CD8-positive, alpha-beta memory T cell (primary cell): ENCODE measurements at regions not wholly inside any gene's neighbourhood (a gene's known extent, or its start where the extent isn't known, plus 50 kb on each side); places are given as distances from the start of the nearest gene placed in this dataset.

Experiments
- CTCF ChIA-PET: fragments of 350-600 bp; sonication (Branson Sonifier 250); formaldehyde crosslinking; loops from one replicate; lab custom pipeline; 2021; ENCODE audit warnings: antibody characterized with exemption; lab: Charles Lee
- POLR2A ChIA-PET: fragments of 350-600 bp; sonication (Branson Sonifier 250); formaldehyde crosslinking; loops from one replicate; lab custom pipeline; 2021; ENCODE audit warnings: antibody characterized with exemption; lab: Charles Lee
- DNase-seq, 5 donors: peaks; one replicate each; pipeline versions ENCODE4 v3.0.0 to v3.0.0-alpha.2; 2020 to 2022; ENCODE audit warnings: mixed read lengths in 1 of 5
- H3K27ac ChIP-seq: one replicate; pipeline ENCODE4 v1.7.0; 2013; ENCODE audit warnings: low read depth, mild to moderate bottlenecking, low read length, moderate library complexity
- H3K27me3 ChIP-seq: 2 replicates; pipeline ENCODE4 v1.7.0; 2013; ENCODE audit warnings: low read length, mild to moderate bottlenecking; ENCODE audit not compliant: insufficient read depth, poor library complexity, severe bottlenecking
- H3K36me3 ChIP-seq: 2 replicates; pipeline ENCODE4 v1.7.0; 2013; ENCODE audit warnings: mild to moderate bottlenecking, low read length, moderate library complexity; ENCODE audit not compliant: insufficient read depth
- H3K4me1 ChIP-seq: 2 replicates; pipeline ENCODE4 v1.7.0; 2013; ENCODE audit warnings: mild to moderate bottlenecking, low read length, moderate library complexity; ENCODE audit not compliant: insufficient read depth
- H3K4me3 ChIP-seq: 2 replicates; pipeline ENCODE4 v1.7.0; 2013; ENCODE audit warnings: mild to moderate bottlenecking, low read length
- H3K9me3 ChIP-seq: 2 replicates; pipeline ENCODE4 v1.7.0; 2013; ENCODE audit warnings: mild to moderate bottlenecking, low read length
- H3K27ac Mint-ChIP-seq, 8 donors: one replicate each; pipeline ENCODE4 v1.8.0; 2020 to 2021; ENCODE audit warnings: mixed read lengths in 8 of 8, mild to moderate bottlenecking in 6 of 8, inconsistent platforms in 3 of 8, moderate library complexity in 3 of 8
- H3K27me3 Mint-ChIP-seq, 2 donors: one replicate each; pipeline ENCODE4 v1.8.0; 2020 to 2021; ENCODE audit warnings: mixed read lengths in 2 of 2, mild to moderate bottlenecking in 1 of 2, moderate library complexity in 1 of 2
- H3K36me3 Mint-ChIP-seq, 3 donors: one replicate each; pipeline ENCODE4 v1.8.0; 2020 to 2021; ENCODE audit warnings: mixed read lengths in 3 of 3, inconsistent platforms in 1 of 3, mild to moderate bottlenecking in 1 of 3
- H3K4me1 Mint-ChIP-seq, 3 donors: one replicate each; pipeline ENCODE4 v1.8.0; 2020 to 2021; ENCODE audit warnings: mixed read lengths in 3 of 3, inconsistent platforms in 1 of 3, mild to moderate bottlenecking in 1 of 3
- H3K4me3 Mint-ChIP-seq, 7 donors: one replicate each; pipeline ENCODE4 v1.8.0; 2020 to 2021; ENCODE audit warnings: mixed read lengths in 7 of 7, mild to moderate bottlenecking in 6 of 7, moderate library complexity in 4 of 7, inconsistent platforms in 2 of 7
- H3K9me3 Mint-ChIP-seq, 5 donors: one replicate each; pipeline ENCODE4 v1.8.0; 2020 to 2022; ENCODE audit warnings: mixed read lengths in 5 of 5, mild to moderate bottlenecking in 3 of 5, moderate library complexity in 2 of 5, inconsistent platforms in 1 of 5

GRCh38 chr6:168386973-168387372 lies 54.0 kb upstream of the SMOC2 start:
- peaks cover 0 to 6% of the 10 kb centered on the region in 2 donors for H3K27me3 Mint-ChIP-seq
- no peak overlapping the region for H3K27ac Mint-ChIP-seq
- POLR2A ChIA-PET, result no interaction called here
- no peak overlapping the region for H3K4me3 Mint-ChIP-seq
- no peak for DNase-seq
- no peak overlapping the region for H3K4me3 ChIP-seq
- H3K36me3 ChIP-seq, result no peaks in the 10 kb centered on the region
- CTCF ChIA-PET, result no interaction called here
- H3K9me3 ChIP-seq, result no peaks in the 10 kb centered on the region
- H3K27me3 ChIP-seq, result no peaks in the 10 kb centered on the region
- no peaks in the 10 kb centered on the region for H3K9me3 Mint-ChIP-seq
- no peaks in the 10 kb centered on the region for H3K36me3 Mint-ChIP-seq
- H3K4me1 Mint-ChIP-seq, result no peaks in the 10 kb centered on the region
- no peak overlapping the region for H3K27ac ChIP-seq
- no peaks in the 10 kb centered on the region for H3K4me1 ChIP-seq

- POLR2A ChIA-PET, result no interaction called here
- peaks cover 0 to under 1% (median 0%) of the 10 kb centered on the region in 5 donors for H3K9me3 Mint-ChIP-seq
- H3K36me3 ChIP-seq, result no peaks in the 10 kb centered on the region
- H3K4me3 ChIP-seq, result no peak overlapping the region
- H3K4me3 Mint-ChIP-seq, result no peak overlapping the region
- H3K4me1 Mint-ChIP-seq, result no peaks in the 10 kb centered on the region
- DNase-seq, result no peak
- peaks cover 0 to 6% of the 10 kb centered on the region in 2 donors for H3K27me3 Mint-ChIP-seq
- CTCF ChIA-PET, result no interaction called here
- H3K36me3 Mint-ChIP-seq, result no peaks in the 10 kb centered on the region
- H3K27ac ChIP-seq, result no peak overlapping the region
- no peaks in the 10 kb centered on the region for H3K9me3 ChIP-seq
- no peaks in the 10 kb centered on the region for H3K4me1 ChIP-seq
- H3K27ac Mint-ChIP-seq, result no peak overlapping the region
- no peaks in the 10 kb centered on the region for H3K27me3 ChIP-seq
Observed at GRCh38 chr6:168387426-168387825, 53.6 kb upstream of the SMOC2 start.

GRCh38 chr6:168387911-168388310 lies 53.1 kb upstream of the SMOC2 start:
- Mint-ChIP-seq H3K27ac (no peak overlapping the region), H3K4me3 (no peak overlapping the region), H3K36me3 (no peaks in the 10 kb centered on the region), H3K9me3 (peaks cover 0 to 2% (median 0%) of the 10 kb centered on the region in 5 donors), H3K4me1 (no peaks in the 10 kb centered on the region), H3K27me3 (peaks cover 0 to 11% of the 10 kb centered on the region in 2 donors)
- ChIA-PET CTCF (no interaction called here), POLR2A (no interaction called here)
- no peaks in the 10 kb centered on the region for H3K36me3 ChIP-seq
- DNase-seq, result no peak
- no peaks in the 10 kb centered on the region for H3K4me1 ChIP-seq
- no peak overlapping the region for H3K27ac ChIP-seq
- H3K4me3 ChIP-seq, result no peak overlapping the region
- no peaks in the 10 kb centered on the region for H3K9me3 ChIP-seq
- no peaks in the 10 kb centered on the region for H3K27me3 ChIP-seq

GRCh38 chr6:168388641-168389633 lies 52.0 kb upstream of the SMOC2 start:
- CTCF ChIA-PET, result no interaction called here
- POLR2A ChIA-PET, result no interaction called here
- H3K4me3 Mint-ChIP-seq, result no peak overlapping the region
- Histone ChIP-seq H3K27me3 (no peaks in the 10 kb centered on the region), H3K4me3 (no peak overlapping the region), H3K4me1 (no peaks in the 10 kb centered on the region), H3K27ac (no peak overlapping the region), H3K9me3 (no peaks in the 10 kb centered on the region), H3K36me3 (no peaks in the 10 kb centered on the region)
- peaks cover 0 to 11% of the 10 kb centered on the region in 2 donors for H3K27me3 Mint-ChIP-seq
- no peaks in the 10 kb centered on the region for H3K36me3 Mint-ChIP-seq
- H3K9me3 Mint-ChIP-seq, result peaks cover 0 to 2% (median 0%) of the 10 kb centered on the region in 5 donors
- DNase-seq, result no peak
- H3K4me1 Mint-ChIP-seq, result no peaks in the 10 kb centered on the region
- no peak overlapping the region for H3K27ac Mint-ChIP-seq

GRCh38 chr6:168390749-168391420 lies 50.1 kb upstream of the SMOC2 start:
- Histone ChIP-seq H3K27ac (no peak overlapping the region), H3K4me1 (no peaks in the 10 kb centered on the region), H3K9me3 (no peaks in the 10 kb centered on the region), H3K36me3 (no peaks in the 10 kb centered on the region), H3K27me3 (no peaks in the 10 kb centered on the region), H3K4me3 (no peak overlapping the region)
- H3K4me1 Mint-ChIP-seq, result no peaks in the 10 kb centered on the region
- POLR2A ChIA-PET, result no interaction called here
- no peak overlapping the region for H3K4me3 Mint-ChIP-seq
- H3K36me3 Mint-ChIP-seq, result no peaks in the 10 kb centered on the region
- CTCF ChIA-PET, result no interaction called here
- no peak for DNase-seq
- peaks cover 2 to 14% of the 10 kb centered on the region in 2 donors for H3K27me3 Mint-ChIP-seq
- H3K27ac Mint-ChIP-seq, result no peak overlapping the region
- peaks cover 0 to 2% (median 0%) of the 10 kb centered on the region in 5 donors for H3K9me3 Mint-ChIP-seq
